ENCODE measurements at regions not wholly inside any gene's neighbourhood (a gene's known extent, or its start where the extent isn't known, plus 50 kb on each side); places are given as distances from the start of the nearest gene placed in this dataset.

DNA sequence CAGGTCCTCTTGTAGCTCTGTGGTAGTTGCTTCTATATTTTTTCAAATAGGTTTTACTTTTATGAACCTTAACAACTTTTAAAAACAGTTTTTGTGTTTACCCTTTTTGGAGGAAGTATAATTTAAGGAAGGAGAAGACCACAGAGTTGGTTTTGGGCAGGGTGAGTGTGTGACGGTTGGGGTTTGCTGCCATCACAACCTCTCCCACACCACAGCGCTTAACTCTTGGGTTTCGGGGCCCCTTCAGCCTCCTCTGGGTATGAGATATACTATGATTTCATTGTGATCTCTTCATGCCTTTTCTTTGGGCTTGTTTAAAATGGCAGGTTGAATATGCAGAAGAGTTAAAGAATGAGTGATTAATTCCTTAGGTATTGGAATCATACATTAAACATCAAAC is 228.7 kb upstream of the CRY1 start (continued):
- TF ChIP-seq, protein P1, sequence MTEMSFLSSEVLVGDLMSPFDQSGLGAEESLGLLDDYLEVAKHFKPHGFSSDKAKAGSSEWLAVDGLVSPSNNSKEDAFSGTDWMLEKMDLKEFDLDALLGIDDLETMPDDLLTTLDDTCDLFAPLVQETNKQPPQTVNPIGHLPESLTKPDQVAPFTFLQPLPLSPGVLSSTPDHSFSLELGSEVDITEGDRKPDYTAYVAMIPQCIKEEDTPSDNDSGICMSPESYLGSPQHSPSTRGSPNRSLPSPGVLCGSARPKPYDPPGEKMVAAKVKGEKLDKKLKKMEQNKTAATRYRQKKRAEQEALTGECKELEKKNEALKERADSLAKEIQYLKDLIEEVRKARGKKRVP (CRISPR knock-in tag; IDR thresholded peaks at IDR 0.05): no peak
- TF ChIP-seq ZNF24 (IDR thresholded peaks at IDR 0.05): no peak

DNA sequence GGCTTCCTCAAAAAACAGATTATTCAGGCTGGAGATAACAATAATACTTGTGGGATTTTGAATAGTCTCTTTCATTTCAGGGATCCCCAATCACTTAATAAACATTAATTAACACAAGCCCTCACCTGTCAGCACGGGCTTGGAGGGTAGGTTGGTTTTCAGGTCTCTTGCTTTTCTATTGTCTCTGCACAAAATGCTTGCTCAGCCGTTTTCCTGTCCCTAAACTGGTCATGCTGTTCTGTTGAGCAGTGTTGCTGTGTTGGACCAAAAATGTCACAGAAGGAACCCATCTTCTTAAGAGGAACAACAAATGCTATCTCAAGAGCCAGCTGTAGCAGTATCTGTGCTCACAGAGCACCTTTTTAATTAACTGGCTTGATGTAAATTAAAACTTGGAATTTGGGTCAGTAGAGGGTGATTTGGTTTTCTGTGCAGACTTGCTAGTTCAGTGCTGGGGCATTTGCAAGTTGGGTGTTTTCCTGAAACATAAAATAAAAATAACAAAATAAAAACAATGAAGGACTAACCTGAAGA is 231.8 kb upstream of the CRY1 start:
- Histone ChIP-seq H3K9ac (ENCODE audit: insufficient read depth in 1 of 2, low read depth in 2 of 2, low read length in 2 of 2) (no peak overlapping the region), H3K79me2 (ENCODE audit: control insufficient read depth, insufficient read depth, low read length) (no peaks in the 10 kb centered on the region), H4K20me1 (replicated peaks; ENCODE audit: control insufficient read depth, insufficient read depth, low read length) (no peaks in the 10 kb centered on the region; the same call in 1 of the 2 replicates), H3K9me3 (replicated peaks; ENCODE audit: control insufficient read depth, insufficient read depth, low read depth, low read length) (no peaks in the 10 kb centered on the region), H3K9me1 (ENCODE audit: control insufficient read depth, insufficient read depth, low read length) (no peaks in the 10 kb centered on the region), H3K4me2 (ENCODE audit: insufficient read depth, low read length) (no peak overlapping the region), H3K27me3 (ENCODE audit: control insufficient read depth in 2 of 2, insufficient read depth in 2 of 2, low read length in 2 of 2) (peaks cover 2 to 16% of the 10 kb centered on the region in 2 experiments; a peak in 4 of 5 replicates), H3K27ac (ENCODE audit: extremely low read depth, low read depth, low read length) (no peak overlapping the region), H3K36me3 (ENCODE audit: control insufficient read depth, insufficient read depth, low read length) (no peaks in the 10 kb centered on the region), H3K4me1 (replicated peaks in 1 of 2; ENCODE audit: control insufficient read depth in 2 of 2, insufficient read depth in 2 of 2, low read length in 2 of 2) (peaks cover 0 to 4% of the 10 kb centered on the region in 2 experiments; a peak in 2 of 5 replicates), H2AFZ (ENCODE audit: low read depth, low read length) (no peak overlapping the region), H3K4me3 (no peak overlapping the region)
- DNase-seq (ENCODE audit: extremely low read depth in 1 of 4, low spot score in 3 of 4): no peak
- ChIA-PET POLR2A (no interaction called here), CTCF (ENCODE audit: low intra/inter-chr PET ratio) (no interaction called here)
- in situ Hi-C loops (cut with MboI) (no loop called here), intact Hi-C loops (cut with micrococcal nuclease) (no loop called here)
- WGBS (ENCODE audit: insufficient coverage, low coverage, missing lambda C conversion rate): 0% methylated on average over 2 of the region's 2 CpGs
- BruUV-seq (replicated peaks): no TSS peak
- TF ChIP-seq ZNF316 (IDR thresholded peaks at IDR 0.05) (peak; percentile 57), MAFK (IDR thresholded peaks at IDR 0.05; ENCODE audit: low read length) (peak; percentile 18; the same call in 1 of the 2 replicates), C11orf30 (IDR thresholded peaks at IDR 0.05; ENCODE audit: low read depth) (peak; percentile 54; the same call in 1 of the 2 replicates), POLR2AphosphoS2 (IDR thresholded peaks at IDR 0.05; ENCODE audit: low read length) (no peak), ZNF644 (tag; IDR thresholded peaks at IDR 0.05; ENCODE audit: low read depth) (no peak), MAFG (tag; conservative IDR thresholded peaks at IDR 0.05) (peak; percentile 39), MAFF (IDR thresholded peaks at IDR 0.05; ENCODE audit: low read length) (peak; percentile 35; the same call in 1 of the 2 replicates), ZNF695 (CRISPR knock-in tag; IDR thresholded peaks at IDR 0.05) (no peak)
- FAIRE-seq: no peak
- ATAC-seq: no peak
